ENCODE measurements at regions not wholly inside any gene's neighbourhood (a gene's known extent, or its start where the extent isn't known, plus 50 kb on each side); places are given as distances from the start of the nearest gene placed in this dataset.

DNA sequence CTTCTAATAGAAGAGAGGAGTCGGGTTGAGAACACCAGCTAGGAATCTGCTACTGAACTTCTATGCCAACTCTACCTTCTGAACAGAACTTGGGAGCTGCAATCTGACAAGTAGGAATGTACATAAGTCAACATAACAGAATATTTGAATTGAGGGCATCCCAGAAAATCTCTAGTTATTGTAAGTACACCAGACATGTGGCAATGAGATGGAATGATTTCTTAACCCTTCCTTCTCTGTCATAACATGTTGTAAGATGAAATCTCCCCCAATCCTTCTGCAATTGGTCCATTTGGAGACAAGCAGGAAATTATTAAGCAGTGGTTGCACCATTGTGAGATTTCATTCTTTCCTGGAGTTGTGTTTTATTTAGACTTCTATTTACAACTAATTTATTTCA is 68.7 kb upstream of the TMPO start:
- DNase-seq (no peak), ATAC-seq (no peak)
- intact Hi-C loops (cut with DNase I; ENCODE audit: low total_unique reads), result no loop called here
- Histone ChIP-seq H3K9me3 (no peaks in the 10 kb centered on the region), H3K4me1 (no peaks in the 10 kb centered on the region), H3K4me3 (no peak overlapping the region), H3K36me3 (no peaks in the 10 kb centered on the region), H3K27ac (no peak overlapping the region), H3K27me3 (no peaks in the 10 kb centered on the region)
- in situ Hi-C loops (cut with MboI; ENCODE audit: low sequenced_read_pairs in 4 of 4), result no loop called here
- TF ChIP-seq POLR2A (IDR thresholded peaks at IDR 0.05) (no peak), CTCF (IDR thresholded peaks at IDR 0.05 in 4 of 5, conservative IDR thresholded peaks at IDR 0.05 in 1 of 5) (no peak)

DNA sequence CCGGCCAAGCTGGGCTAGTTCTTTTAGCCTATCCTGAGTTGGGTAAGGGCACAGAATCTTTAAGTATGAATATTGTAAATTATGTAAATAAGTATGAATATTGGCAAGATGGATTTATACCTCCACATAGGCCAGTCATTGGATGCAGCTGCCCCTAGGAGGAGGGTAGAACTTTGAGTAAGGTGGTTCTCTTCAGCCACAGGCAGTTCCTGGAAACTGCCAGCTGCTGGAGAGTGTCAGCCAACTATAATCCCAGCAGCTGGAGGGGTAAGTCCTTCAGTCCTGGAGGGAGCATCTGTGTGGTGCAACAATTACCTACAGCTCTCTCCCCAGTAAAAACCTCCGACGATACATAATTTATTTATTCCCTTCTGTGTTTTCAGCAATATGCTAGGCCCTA is 65.8 kb upstream of the TMPO start:
- ATAC-seq (no peak), DNase-seq (no peak)
- Histone ChIP-seq H3K4me1 (no peaks in the 10 kb centered on the region), H3K36me3 (no peaks in the 10 kb centered on the region), H3K4me3 (no peak overlapping the region), H3K27ac (no peak overlapping the region), H3K27me3 (no peaks in the 10 kb centered on the region), H3K9me3 (no peaks in the 10 kb centered on the region)
- in situ Hi-C loops (cut with MboI; ENCODE audit: low sequenced_read_pairs in 4 of 4) (no loop called here), intact Hi-C loops (cut with DNase I; ENCODE audit: low total_unique reads) (no loop called here)
- no peak for TF ChIP-seq CTCF (IDR thresholded peaks at IDR 0.05 in 4 of 5, conservative IDR thresholded peaks at IDR 0.05 in 1 of 5)

DNA sequence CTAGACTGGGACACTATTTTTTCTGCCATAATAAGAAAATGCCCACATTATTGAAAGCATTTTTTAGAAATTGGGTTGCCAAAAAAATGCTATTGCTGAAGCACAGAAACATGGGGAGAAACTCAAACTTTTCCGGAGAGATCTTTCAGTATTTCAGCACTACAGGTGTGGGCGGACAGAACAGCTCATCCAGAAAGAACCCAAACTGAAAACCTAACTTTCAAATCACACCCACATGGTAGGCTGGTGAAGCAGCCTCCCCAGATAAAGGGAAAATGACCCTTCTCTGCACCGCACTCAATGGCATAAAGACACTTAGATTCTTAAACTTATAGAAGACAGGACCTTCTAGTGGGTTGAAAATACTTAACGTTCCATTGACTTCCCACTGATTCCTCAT is 62.3 kb upstream of the TMPO start:
- H3K9me3 ChIP-seq, result no peaks in the 10 kb centered on the region
- H3K36me3 ChIP-seq, result no peaks in the 10 kb centered on the region
- H3K27ac ChIP-seq, result no peak overlapping the region
- TF ChIP-seq CTCF (IDR thresholded peaks at IDR 0.05 in 4 of 5, conservative IDR thresholded peaks at IDR 0.05 in 1 of 5) (no peak), POLR2A (IDR thresholded peaks at IDR 0.05) (no peak)
- DNase-seq, result no peak
- in situ Hi-C loops (cut with MboI; ENCODE audit: low sequenced_read_pairs in 4 of 4), result no loop called here
- no peaks in the 10 kb centered on the region for H3K4me1 ChIP-seq
- intact Hi-C loops (cut with DNase I; ENCODE audit: low total_unique reads), result no loop called here
- ATAC-seq, result no peak
- no peak overlapping the region for H3K4me3 ChIP-seq
- peaks cover 3 to 10% (median 6%) of the 10 kb centered on the region in 3 donors for H3K27me3 ChIP-seq

DNA sequence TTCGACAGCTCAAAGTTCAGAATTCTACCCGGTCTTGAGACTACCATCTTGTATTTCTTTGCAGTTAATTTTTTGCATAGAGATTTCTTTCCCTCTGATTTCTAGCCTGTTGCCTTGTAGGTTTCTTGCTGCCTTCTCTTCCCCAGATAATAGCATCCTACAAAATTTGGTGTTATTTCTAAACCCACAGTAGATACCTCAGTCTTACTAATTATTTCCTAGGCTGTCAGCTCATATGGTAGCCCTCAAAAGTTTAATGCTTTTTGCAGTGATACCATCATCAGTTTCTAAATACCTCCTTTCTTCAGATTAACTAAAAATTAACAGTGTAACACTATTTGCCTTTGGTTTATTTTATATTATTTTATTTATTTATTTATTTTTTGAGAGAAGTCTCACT is 61.9 kb upstream of the TMPO start:
- Histone ChIP-seq H3K27ac (no peak overlapping the region), H3K9me3 (no peaks in the 10 kb centered on the region), H3K4me3 (no peak overlapping the region), H3K36me3 (no peaks in the 10 kb centered on the region), H3K27me3 (peaks cover 3 to 10% (median 6%) of the 10 kb centered on the region in 3 donors), H3K4me1 (no peaks in the 10 kb centered on the region)
- intact Hi-C loops (cut with DNase I; ENCODE audit: low total_unique reads) (no loop called here), in situ Hi-C loops (cut with MboI; ENCODE audit: low sequenced_read_pairs in 4 of 4) (no loop called here)
- TF ChIP-seq POLR2A (IDR thresholded peaks at IDR 0.05) (no peak), CTCF (IDR thresholded peaks at IDR 0.05 in 4 of 5, conservative IDR thresholded peaks at IDR 0.05 in 1 of 5) (no peak)
- no peak for DNase-seq
- ATAC-seq, result no peak

GRCh38 chr12:98456041-98456440 is 59.3 kb upstream of the TMPO start:
- DNase-seq (no peak), ATAC-seq (no peak)
- Histone ChIP-seq H3K36me3 (no peaks in the 10 kb centered on the region), H3K27ac (no peak overlapping the region), H3K4me1 (no peaks in the 10 kb centered on the region), H3K27me3 (peaks cover 3 to 10% (median 6%) of the 10 kb centered on the region in 3 donors), H3K9me3 (no peaks in the 10 kb centered on the region), H3K4me3 (no peak overlapping the region)
- intact Hi-C loops (cut with DNase I; ENCODE audit: low total_unique reads) (no loop called here), in situ Hi-C loops (cut with MboI; ENCODE audit: low sequenced_read_pairs in 4 of 4) (no loop called here)
- TF ChIP-seq CTCF (IDR thresholded peaks at IDR 0.05 in 4 of 5, conservative IDR thresholded peaks at IDR 0.05 in 1 of 5) (no peak), POLR2A (IDR thresholded peaks at IDR 0.05) (no peak)
